ENCODE measurements at regions not wholly inside any gene's neighbourhood (a gene's known extent, or its start where the extent isn't known, plus 50 kb on each side); places are given as distances from the start of the nearest gene placed in this dataset.
"Not testable (repeated sequence)": the region's sequence is repeated elsewhere in the genome, so short reads cannot be mapped to it uniquely, and the experiment has no call there.

DNA sequence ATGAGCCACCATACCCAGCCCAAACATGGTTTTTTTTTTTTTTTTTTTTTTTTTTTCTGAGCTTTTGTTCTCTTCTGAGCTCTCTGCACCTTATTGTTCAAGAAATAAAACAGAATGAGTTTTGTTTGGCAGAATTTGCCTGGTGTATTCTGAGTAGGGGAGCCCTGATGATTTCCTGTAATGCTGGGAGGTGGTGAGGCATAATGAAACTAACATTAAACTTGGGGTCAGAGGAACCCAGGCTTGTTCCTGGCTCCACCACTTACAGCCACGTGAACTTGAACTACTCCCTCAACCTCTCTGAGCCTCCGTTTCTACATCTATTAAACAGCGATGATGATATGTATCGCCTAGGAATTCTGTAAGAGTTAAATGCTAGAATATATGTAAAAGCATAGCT is 276.3 kb upstream of the CRY1 start:
- Mint-ChIP-seq H3K27me3 (ENCODE audit: low read depth) (no peaks in the 10 kb centered on the region), H3K27ac (peak overlapping the region; percentile 98), H3K36me3 (ENCODE audit: low read depth) (peaks cover 1% of the 10 kb centered on the region), H3K4me1 (ENCODE audit: low read depth) (peaks cover 86% of the 10 kb centered on the region), H3K4me3 (peak overlapping the region; percentile 69), H3K9me3 (no peaks in the 10 kb centered on the region)
- peak; percentile 70 for DNase-seq
- intact Hi-C loops (cut with micrococcal nuclease) = loop anchor here (2.0 to 5.0 kb wide), 3 partner anchors 23 to 1193 kb away; partner anchors contain the start of genes CRY1, ISCU and SART3
- CTCF ChIA-PET = interaction anchor here (0.9 to 6.8 kb wide), 4 partner anchors 15 to 49 kb away, joined by 3 to 47 read pairs (median 7); no protein-coding TSS in a partner anchor

GRCh38 chr12:107372229-107372658 is 278.9 kb upstream of the CRY1 start:
- Mint-ChIP-seq H3K27me3 (ENCODE audit: low read depth) (no peaks in the 10 kb centered on the region), H3K4me3 (peak overlapping the region; percentile 32), H3K4me1 (ENCODE audit: low read depth) (peaks cover 77% of the 10 kb centered on the region), H3K27ac (peak overlapping the region; percentile 83), H3K9me3 (no peaks in the 10 kb centered on the region), H3K36me3 (ENCODE audit: low read depth) (peaks cover 1% of the 10 kb centered on the region)
- CTCF ChIA-PET = interaction anchor here (0.5 to 6.8 kb wide), 10 partner anchors 12 to 304 kb away, joined by 3 to 47 read pairs (median 4); no protein-coding TSS in a partner anchor
- DNase-seq = peak; percentile 72
- intact Hi-C loops (cut with micrococcal nuclease) = loop anchor here (1.0 kb wide), 4 partner anchors 30 to 279 kb away; partner anchors contain the start of gene CRY1

GRCh38 chr12:107373238-107373809 is 280.0 kb upstream of the CRY1 start:
- Mint-ChIP-seq H3K27me3 (ENCODE audit: low read depth) (no peaks in the 10 kb centered on the region), H3K9me3 (no peaks in the 10 kb centered on the region), H3K27ac (peak overlapping the region; percentile 77), H3K4me1 (ENCODE audit: low read depth) (peaks cover 69% of the 10 kb centered on the region), H3K36me3 (ENCODE audit: low read depth) (peaks cover 1% of the 10 kb centered on the region), H3K4me3 (no peak overlapping the region)
- intact Hi-C loops (cut with micrococcal nuclease) = no loop called here
- CTCF ChIA-PET = interaction anchor here (0.5 to 6.8 kb wide), 7 partner anchors 16 to 242 kb away, joined by 3 to 47 read pairs (median 7); no protein-coding TSS in a partner anchor
- no peak for DNase-seq

- Mint-ChIP-seq H3K27me3 (ENCODE audit: low read depth) (no peaks in the 10 kb centered on the region), H3K4me1 (ENCODE audit: low read depth) (peaks cover 62% of the 10 kb centered on the region), H3K9me3 (no peaks in the 10 kb centered on the region), H3K27ac (peak overlapping the region; percentile 80), H3K36me3 (ENCODE audit: low read depth) (peaks cover 1% of the 10 kb centered on the region), H3K4me3 (peak overlapping the region; percentile 30)
- CTCF ChIA-PET = interaction anchor here (0.5 to 6.8 kb wide), 5 partner anchors 15 to 235 kb away, joined by 3 to 47 read pairs (median 7); no protein-coding TSS in a partner anchor
- peak; percentile 50 for DNase-seq
- intact Hi-C loops (cut with micrococcal nuclease) = no loop called here
Measured at GRCh38 chr12:107374161-107374840, 281.0 kb upstream of the CRY1 start.

- intact Hi-C loops (cut with micrococcal nuclease) = no loop called here
- Mint-ChIP-seq H3K27me3 (ENCODE audit: low read depth) (no peaks in the 10 kb centered on the region), H3K27ac (no peak overlapping the region), H3K36me3 (ENCODE audit: low read depth) (peaks cover 1% of the 10 kb centered on the region), H3K4me3 (no peak overlapping the region), H3K9me3 (no peaks in the 10 kb centered on the region), H3K4me1 (ENCODE audit: low read depth) (peaks cover 53% of the 10 kb centered on the region)
- CTCF ChIA-PET = interaction anchor here (1.3 to 6.8 kb wide), 3 partner anchors 27 to 234 kb away, joined by 7 to 47 read pairs (median 7); no protein-coding TSS in a partner anchor
- no peak for DNase-seq
Measured at GRCh38 chr12:107375231-107375630, 281.9 kb upstream of the CRY1 start.

GRCh38 chr12:107377596-107378385 is 284.4 kb upstream of the CRY1 start:
- no peak for DNase-seq
- no peaks in the 10 kb centered on the region for H3K27me3 Mint-ChIP-seq (ENCODE audit: low read depth)
- no peaks in the 10 kb centered on the region for H3K9me3 Mint-ChIP-seq
- peaks cover 1% of the 10 kb centered on the region for H3K36me3 Mint-ChIP-seq (ENCODE audit: low read depth)
- peaks cover 28% of the 10 kb centered on the region for H3K4me1 Mint-ChIP-seq (ENCODE audit: low read depth)
- intact Hi-C loops (cut with micrococcal nuclease) = no loop called here
- H3K4me3 Mint-ChIP-seq = no peak overlapping the region
- CTCF ChIA-PET = interaction anchor here (0.7 kb wide), 1 partner anchor 62 kb away, joined by 3 read pairs; no protein-coding TSS in a partner anchor
- H3K27ac Mint-ChIP-seq = no peak overlapping the region

GRCh38 chr12:107378609-107379008 is 285.3 kb upstream of the CRY1 start:
- Mint-ChIP-seq H3K4me1 (ENCODE audit: low read depth) (peaks cover 19% of the 10 kb centered on the region), H3K27me3 (ENCODE audit: low read depth) (no peaks in the 10 kb centered on the region), H3K36me3 (ENCODE audit: low read depth) (peaks cover 1% of the 10 kb centered on the region), H3K27ac (no peak overlapping the region), H3K9me3 (no peaks in the 10 kb centered on the region), H3K4me3 (no peak overlapping the region)
- intact Hi-C loops (cut with micrococcal nuclease) = no loop called here
- DNase-seq = no peak
- CTCF ChIA-PET = no interaction called here

GRCh38 chr12:107379142-107379851 is 285.9 kb upstream of the CRY1 start:
- CTCF ChIA-PET; H3K9me3 Mint-ChIP-seq; H3K27ac Mint-ChIP-seq; H3K4me3 Mint-ChIP-seq; H3K27me3 Mint-ChIP-seq (ENCODE audit: low read depth); intact Hi-C loops (cut with micrococcal nuclease); DNase-seq; H3K36me3 Mint-ChIP-seq (ENCODE audit: low read depth): not testable (repeated sequence)
- peaks cover 13% of the 10 kb centered on the region for H3K4me1 Mint-ChIP-seq (ENCODE audit: low read depth)

GRCh38 chr12:107379852-107380567 is 286.7 kb upstream of the CRY1 start:
- CTCF ChIA-PET = interaction anchor here (1.1 kb wide), 1 partner anchor 75 kb away, joined by 3 read pairs; no protein-coding TSS in a partner anchor
- no peaks in the 10 kb centered on the region for H3K9me3 Mint-ChIP-seq

GRCh38 chr12:107384645-107385044 is 291.3 kb upstream of the CRY1 start:
- Mint-ChIP-seq H3K4me1 (ENCODE audit: low read depth) (peaks cover 30% of the 10 kb centered on the region), H3K4me3 (no peak overlapping the region), H3K36me3 (ENCODE audit: low read depth) (peaks cover 7% of the 10 kb centered on the region), H3K27me3 (ENCODE audit: low read depth) (no peaks in the 10 kb centered on the region), H3K9me3 (peaks cover 6% of the 10 kb centered on the region), H3K27ac (no peak overlapping the region)
- CTCF ChIA-PET = interaction anchor here (1.1 kb wide), 1 partner anchor 12 kb away, joined by 3 read pairs; no protein-coding TSS in a partner anchor
- intact Hi-C loops (cut with micrococcal nuclease) = no loop called here
- DNase-seq = no peak

More at GRCh38 chr12:107379852-107380567, 286.7 kb upstream of the CRY1 start:
- H3K27ac Mint-ChIP-seq = no peak overlapping the region
- no peaks in the 10 kb centered on the region for H3K27me3 Mint-ChIP-seq (ENCODE audit: low read depth)
- no peak for DNase-seq
- peaks cover 6% of the 10 kb centered on the region for H3K4me1 Mint-ChIP-seq (ENCODE audit: low read depth)
- no peaks in the 10 kb centered on the region for H3K36me3 Mint-ChIP-seq (ENCODE audit: low read depth)
- intact Hi-C loops (cut with micrococcal nuclease) = no loop called here
- H3K4me3 Mint-ChIP-seq = no peak overlapping the region

- Mint-ChIP-seq H3K4me3 (no peak overlapping the region), H3K9me3 (peaks cover 9% of the 10 kb centered on the region), H3K36me3 (ENCODE audit: low read depth) (peaks cover 9% of the 10 kb centered on the region), H3K4me1 (ENCODE audit: low read depth) (peaks cover 38% of the 10 kb centered on the region), H3K27me3 (ENCODE audit: low read depth) (no peaks in the 10 kb centered on the region), H3K27ac (no peak overlapping the region)
- intact Hi-C loops (cut with micrococcal nuclease) = no loop called here
- CTCF ChIA-PET = no interaction called here
- DNase-seq = no peak
Measured at GRCh38 chr12:107385509-107385908, 292.2 kb upstream of the CRY1 start.

Measured in activated naive CD4-positive, alpha-beta T cell treated with anti-CD3 and anti-CD28 coated beads for 36 hours (primary cell).